ENCODE measurements at regions not wholly inside any gene's neighbourhood (a gene's known extent, or its start where the extent isn't known, plus 50 kb on each side); places are given as distances from the start of the nearest gene placed in this dataset.

GRCh38 chr4:120415896-120416295 lies 349.2 kb upstream of the MAD2L1 start:
- DNase-seq = no peak

GRCh38 chr4:120406960-120407359 lies 340.3 kb upstream of the MAD2L1 start:
- DNase-seq = no peak

- DNase-seq = no peak
These were observed 336.6 kb upstream of the MAD2L1 start for GRCh38 chr4:120403296-120403695.

- no peak for DNase-seq
These were observed 333.8 kb upstream of the MAD2L1 start for GRCh38 chr4:120400441-120400840.

GRCh38 chr4:120399826-120400225 lies 333.2 kb upstream of the MAD2L1 start:
- DNase-seq = no peak

- DNase-seq = no peak
These were observed 329.1 kb upstream of the MAD2L1 start for GRCh38 chr4:120395746-120396145.

- DNase-seq = no peak
These were observed 289.2 kb upstream of the MAD2L1 start for GRCh38 chr4:120355881-120356280.

GRCh38 chr4:120354381-120354780 lies 287.7 kb upstream of the MAD2L1 start:
- no peak for DNase-seq

- no peak for DNase-seq
These were observed 286.6 kb upstream of the MAD2L1 start for GRCh38 chr4:120353235-120353634.

GRCh38 chr4:120352739-120353138 lies 286.1 kb upstream of the MAD2L1 start:
- DNase-seq = no peak

GRCh38 chr4:120348948-120349347 lies 282.3 kb upstream of the MAD2L1 start:
- DNase-seq = no peak

- DNase-seq = no peak
These were observed 281.9 kb upstream of the MAD2L1 start for GRCh38 chr4:120348521-120348920.

GRCh38 chr4:120331486-120332370 lies 265.1 kb upstream of the MAD2L1 start:
- DNase-seq = no peak

- no peak for DNase-seq
These were observed 262.7 kb upstream of the MAD2L1 start for GRCh38 chr4:120329386-120329785.

- no peak for DNase-seq
These were observed 260.6 kb upstream of the MAD2L1 start for GRCh38 chr4:120327276-120327675.

GRCh38 chr4:120319046-120319767 lies 252.6 kb upstream of the MAD2L1 start:
- no peak for DNase-seq

GRCh38 chr4:120318196-120318846 lies 251.7 kb upstream of the MAD2L1 start:
- no peak for DNase-seq

GRCh38 chr4:120317713-120318112 lies 251.1 kb upstream of the MAD2L1 start:
- peak; percentile 19 for DNase-seq

- no peak for DNase-seq
These were observed 249.8 kb upstream of the MAD2L1 start for GRCh38 chr4:120316416-120316815.

- no peak for DNase-seq
These were observed 248.3 kb upstream of the MAD2L1 start for GRCh38 chr4:120314969-120315368.

- no peak for DNase-seq
These were observed 238.2 kb upstream of the MAD2L1 start for GRCh38 chr4:120304801-120305200.

GRCh38 chr4:120299631-120300030 lies 233.0 kb upstream of the MAD2L1 start:
- DNase-seq = peak; percentile 84

GRCh38 chr4:120293341-120293740 lies 226.7 kb upstream of the MAD2L1 start:
- DNase-seq = no peak

GRCh38 chr4:120291541-120291940 lies 224.9 kb upstream of the MAD2L1 start:
- DNase-seq = no peak

Data from NCI-H187 treated with DMSO at 0.1 percent for 48 hours (cell line).